Panc1 (cell line): ENCODE measurements at regions not wholly inside any gene's neighbourhood (a gene's known extent, or its start where the extent isn't known, plus 50 kb on each side); places are given as distances from the start of the nearest gene placed in this dataset.

Experiments
- ATAC-seq: fragments of 200-7000 bp; cut with Tn5 transposase; 2 replicates; pipeline ENCODE4 v1.9.1; 2020; ENCODE audit warnings: mild to moderate bottlenecking, moderate library complexity
- BruUV-seq: library from RNA; stranded (reverse); fragments of 400-500 nt; replicated peaks from 2 replicates; lab custom pipeline; 2021; lab: Mats Ljungman, UMichigan
- CTCF ChIA-PET: fragments of 300-600 bp; sonication (Branson Sonifier 250); formaldehyde crosslinking; loops from one replicate; lab custom pipeline; 2022; ENCODE audit warnings: antibody characterized with exemption; lab: Charles Lee
- POLR2A ChIA-PET: fragments of 300-600 bp; sonication (Branson Sonifier 250); formaldehyde crosslinking; loops from one replicate; lab custom pipeline; 2022; ENCODE audit warnings: antibody characterized with exemption; lab: Charles Lee
- DNase-seq: peaks from one replicate; pipeline ENCODE4 v3.0.0-alpha.2; 2010; ENCODE audit warnings: low read depth, low spot score
- H3K27ac ChIP-seq: 2 replicates; pipeline ENCODE4 v1.5.1; 2011; ENCODE audit warnings: mild to moderate bottlenecking, low read length, inconsistent platforms
- H3K27me3 ChIP-seq: fragments of 200-500 bp; sonication (Bioruptor generic); 2 replicates; pipeline ENCODE4 v1.6.0; 2014; ENCODE audit warnings: low read length, inconsistent platforms; ENCODE audit not compliant: control insufficient read depth, insufficient read depth
- H3K36me3 ChIP-seq: fragments of 200-500 bp; sonication (Bioruptor generic); 2 replicates; pipeline ENCODE4 v1.5.1; 2014; ENCODE audit warnings: inconsistent platforms, mild to moderate bottlenecking, low read length, moderate library complexity; ENCODE audit not compliant: control insufficient read depth, insufficient read depth
- H3K4me1 ChIP-seq: 2 replicates; pipeline ENCODE4 v1.5.1; 2011; ENCODE audit warnings: inconsistent platforms, mild to moderate bottlenecking, low read length, moderate library complexity; ENCODE audit not compliant: control insufficient read depth, insufficient read depth
- H3K4me3 ChIP-seq, 2 experiments: 2 replicates each; pipeline ENCODE4 v1.5.1; 2011 to 2012; ENCODE audit warnings: low read depth in 2 of 2, low read length in 2 of 2, mild to moderate bottlenecking in 2 of 2, inconsistent platforms in 1 of 2, moderate library complexity in 1 of 2
- H3K9me3 ChIP-seq: fragments of 200-500 bp; sonication (Bioruptor generic); 2 replicates; pipeline ENCODE4 v1.5.1; 2014; ENCODE audit warnings: low read depth, mild to moderate bottlenecking, inconsistent platforms, low read length, moderate library complexity; ENCODE audit not compliant: control insufficient read depth, insufficient read depth
- POLR2AphosphoS5 ChIP-seq: IDR thresholded peaks from 2 replicates; pipeline ENCODE4 v1.6.1; 2012; ENCODE audit warnings: mild to moderate bottlenecking, low read depth, low read length, moderate library complexity
- SIN3A ChIP-seq: IDR thresholded peaks from 2 replicates; pipeline ENCODE4 v1.6.1; 2012; ENCODE audit warnings: low read depth, mild to moderate bottlenecking, low read length, moderate library complexity, borderline replicate concordance; ENCODE audit not compliant: insufficient read depth
- TCF7L2 ChIP-seq: IDR thresholded peaks from 2 replicates; pipeline ENCODE4 v1.6.1; 2011; ENCODE audit warnings: mild to moderate bottlenecking, low read depth, low read length, inconsistent platforms
- in situ Hi-C: cut with HindIII; loops from 2 replicates; pipeline ENCODE4 v1.10.0; 2016; ENCODE audit warnings: low sequenced_read_pairs, low pct_unique_long_range_greater_than_20kb
- intact Hi-C: fragments of 100-400 bp; cut with micrococcal nuclease; formaldehyde crosslinking; loops from one replicate; pipeline ENCODE4 v1.10.0; 2022; ENCODE audit not compliant: unreplicated experiment
- TF ChIP-seq, protein P1 (sequence below): fragments of 450-650 bp; IDR thresholded peaks from 2 replicates; pipeline ENCODE4 v1.5.1; 2017; ENCODE audit warnings: mild to moderate bottlenecking
- TF ChIP-seq, protein P2 (sequence below), 2 experiments: IDR thresholded peaks; 2 replicates each; pipeline ENCODE4 v1.6.1; 2011 to 2012; ENCODE audit warnings: low read depth in 2 of 2, control low read depth in 1 of 2, low read length in 1 of 2, mild to moderate bottlenecking in 1 of 2, moderate library complexity in 1 of 2; ENCODE audit not compliant: insufficient read depth in 1 of 2

DNA sequence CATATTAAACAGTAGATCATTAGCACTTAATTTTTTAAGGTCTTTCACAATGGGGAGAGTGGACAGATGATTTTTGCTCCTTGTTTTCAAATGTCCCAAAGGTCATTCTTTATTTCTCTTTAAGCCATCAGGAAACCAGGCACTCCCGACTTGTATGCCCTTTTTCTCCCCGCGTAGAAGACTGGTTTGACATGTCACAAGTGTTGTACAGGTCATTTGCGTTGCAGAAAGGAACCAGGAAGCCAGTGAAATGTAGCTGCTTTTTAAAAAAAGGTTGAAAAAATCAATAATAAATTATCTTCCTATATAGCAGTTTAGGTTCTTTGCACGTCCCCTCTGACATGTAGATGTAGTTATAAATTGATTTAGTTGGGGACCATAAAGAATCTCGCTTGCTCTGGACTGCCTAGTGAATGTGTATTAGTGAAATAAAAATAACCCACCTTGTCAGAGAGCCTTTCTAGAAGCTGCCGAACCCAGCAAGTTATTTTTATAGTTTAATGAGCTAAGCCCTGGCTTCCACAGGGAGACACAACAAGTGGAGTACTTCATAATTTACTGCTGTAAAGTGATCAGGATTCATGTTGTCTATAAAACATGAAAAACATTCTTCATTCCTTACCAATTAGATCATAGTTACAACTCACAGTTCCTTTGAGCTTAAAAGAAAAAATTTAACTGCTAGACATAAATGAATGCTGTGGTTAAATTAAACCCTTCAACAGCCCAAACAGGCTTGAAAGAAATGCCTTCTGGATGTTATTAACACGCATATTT lies 404.6 kb downstream of the CSNK1G3 start:
- DNase-seq (peak; percentile 12), ATAC-seq (peak; percentile 73)
- Histone ChIP-seq H3K36me3 (no peaks in the 10 kb centered on the region), H3K9me3 (peaks cover 10% of the 10 kb centered on the region; the same call in 1 of the 2 replicates), H3K27ac (peak overlapping the region; percentile 53), H3K4me3 (no peak overlapping the region), H3K27me3 (no peaks in the 10 kb centered on the region), H3K4me1 (peaks cover 6% of the 10 kb centered on the region; the same call in 1 of the 2 replicates)
- TF ChIP-seq, protein P1, sequence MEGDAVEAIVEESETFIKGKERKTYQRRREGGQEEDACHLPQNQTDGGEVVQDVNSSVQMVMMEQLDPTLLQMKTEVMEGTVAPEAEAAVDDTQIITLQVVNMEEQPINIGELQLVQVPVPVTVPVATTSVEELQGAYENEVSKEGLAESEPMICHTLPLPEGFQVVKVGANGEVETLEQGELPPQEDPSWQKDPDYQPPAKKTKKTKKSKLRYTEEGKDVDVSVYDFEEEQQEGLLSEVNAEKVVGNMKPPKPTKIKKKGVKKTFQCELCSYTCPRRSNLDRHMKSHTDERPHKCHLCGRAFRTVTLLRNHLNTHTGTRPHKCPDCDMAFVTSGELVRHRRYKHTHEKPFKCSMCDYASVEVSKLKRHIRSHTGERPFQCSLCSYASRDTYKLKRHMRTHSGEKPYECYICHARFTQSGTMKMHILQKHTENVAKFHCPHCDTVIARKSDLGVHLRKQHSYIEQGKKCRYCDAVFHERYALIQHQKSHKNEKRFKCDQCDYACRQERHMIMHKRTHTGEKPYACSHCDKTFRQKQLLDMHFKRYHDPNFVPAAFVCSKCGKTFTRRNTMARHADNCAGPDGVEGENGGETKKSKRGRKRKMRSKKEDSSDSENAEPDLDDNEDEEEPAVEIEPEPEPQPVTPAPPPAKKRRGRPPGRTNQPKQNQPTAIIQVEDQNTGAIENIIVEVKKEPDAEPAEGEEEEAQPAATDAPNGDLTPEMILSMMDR = no peak
- peak; percentile 95 for TF ChIP-seq TCF7L2
- intact Hi-C loops (no loop called here), in situ Hi-C loops (no loop called here)
- POLR2A ChIA-PET = interaction anchor here (0.6 kb wide), 1 partner anchor 813 kb away, joined by 3 read pairs; no protein-coding TSS in a partner anchor
- CTCF ChIA-PET = interaction anchor here (0.6 kb wide), 1 partner anchor 63 kb away, joined by 3 read pairs; no protein-coding TSS in a partner anchor
- BruUV-seq = no TSS peak

- H3K27ac ChIP-seq = no peak overlapping the region
- no peak for DNase-seq
- ATAC-seq = no peak
- peaks cover 6% of the 10 kb centered on the region; the same call in 1 of the 2 replicates for H3K9me3 ChIP-seq
- ChIA-PET POLR2A (no interaction called here), CTCF (no interaction called here)
- TF ChIP-seq TCF7L2 (no peak), POLR2AphosphoS5 (no peak), SIN3A (no peak)
- TF ChIP-seq, protein P2, sequence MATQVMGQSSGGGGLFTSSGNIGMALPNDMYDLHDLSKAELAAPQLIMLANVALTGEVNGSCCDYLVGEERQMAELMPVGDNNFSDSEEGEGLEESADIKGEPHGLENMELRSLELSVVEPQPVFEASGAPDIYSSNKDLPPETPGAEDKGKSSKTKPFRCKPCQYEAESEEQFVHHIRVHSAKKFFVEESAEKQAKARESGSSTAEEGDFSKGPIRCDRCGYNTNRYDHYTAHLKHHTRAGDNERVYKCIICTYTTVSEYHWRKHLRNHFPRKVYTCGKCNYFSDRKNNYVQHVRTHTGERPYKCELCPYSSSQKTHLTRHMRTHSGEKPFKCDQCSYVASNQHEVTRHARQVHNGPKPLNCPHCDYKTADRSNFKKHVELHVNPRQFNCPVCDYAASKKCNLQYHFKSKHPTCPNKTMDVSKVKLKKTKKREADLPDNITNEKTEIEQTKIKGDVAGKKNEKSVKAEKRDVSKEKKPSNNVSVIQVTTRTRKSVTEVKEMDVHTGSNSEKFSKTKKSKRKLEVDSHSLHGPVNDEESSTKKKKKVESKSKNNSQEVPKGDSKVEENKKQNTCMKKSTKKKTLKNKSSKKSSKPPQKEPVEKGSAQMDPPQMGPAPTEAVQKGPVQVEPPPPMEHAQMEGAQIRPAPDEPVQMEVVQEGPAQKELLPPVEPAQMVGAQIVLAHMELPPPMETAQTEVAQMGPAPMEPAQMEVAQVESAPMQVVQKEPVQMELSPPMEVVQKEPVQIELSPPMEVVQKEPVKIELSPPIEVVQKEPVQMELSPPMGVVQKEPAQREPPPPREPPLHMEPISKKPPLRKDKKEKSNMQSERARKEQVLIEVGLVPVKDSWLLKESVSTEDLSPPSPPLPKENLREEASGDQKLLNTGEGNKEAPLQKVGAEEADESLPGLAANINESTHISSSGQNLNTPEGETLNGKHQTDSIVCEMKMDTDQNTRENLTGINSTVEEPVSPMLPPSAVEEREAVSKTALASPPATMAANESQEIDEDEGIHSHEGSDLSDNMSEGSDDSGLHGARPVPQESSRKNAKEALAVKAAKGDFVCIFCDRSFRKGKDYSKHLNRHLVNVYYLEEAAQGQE (IDR thresholded peaks at IDR 0.05; ENCODE audit: insufficient read depth in 1 of 2, low read depth in 2 of 2, low read length in 1 of 2) = no peak
- TF ChIP-seq, protein P1 = no peak
- BruUV-seq = no TSS peak
- no peak overlapping the region for H3K4me3 ChIP-seq
- in situ Hi-C loops = no loop called here
- H3K4me1 ChIP-seq = peaks cover 6% of the 10 kb centered on the region; the same call in 1 of the 2 replicates
- H3K36me3 ChIP-seq = no peaks in the 10 kb centered on the region
- intact Hi-C loops = no loop called here
- H3K27me3 ChIP-seq = no peaks in the 10 kb centered on the region
These were observed 402.4 kb downstream of the CSNK1G3 start for GRCh38 chr5:123914333-123914732.
